Thyroid gland (tissue), 4 donors: ENCODE measurements at regions not wholly inside any gene's neighbourhood (a gene's known extent, or its start where the extent isn't known, plus 50 kb on each side); places are given as distances from the start of the nearest gene placed in this dataset.

Experiments
- DNase-seq, 2 donors: peaks; one replicate each; pipeline ENCODE4 v3.0.0-alpha.2; 2019
- H3K27ac ChIP-seq, 3 donors: fragments of 200-600 bp; sonication (generic); 1 replicate in 2 of 3; 2 replicates in 1 of 3; pipeline ENCODE4 v1.5.1; 2016 to 2019; ENCODE audit warnings: mild to moderate bottlenecking in 1 of 3, moderate library complexity in 1 of 3
- H3K27me3 ChIP-seq: fragments of 200-600 bp; sonication (generic); one replicate; pipeline ENCODE4 v1.5.1; 2019
- H3K36me3 ChIP-seq, 2 donors: fragments of 200-600 bp; sonication (generic); one replicate each; pipeline ENCODE4 v1.5.1; 2016 to 2019
- H3K4me1 ChIP-seq, 2 donors: fragments of 200-600 bp; sonication (generic); one replicate each; pipeline ENCODE4 v1.5.1; 2017 to 2019
- H3K4me3 ChIP-seq, 3 donors: fragments of 200-600 bp; sonication (generic); replicated peaks in 1 of 3; 1 replicate in 2 of 3; 2 replicates in 1 of 3; pipeline ENCODE4 v1.5.1; 2016; ENCODE audit warnings: mild to moderate bottlenecking in 1 of 3
- H3K9me3 ChIP-seq: fragments of 200-600 bp; sonication (generic); one replicate; pipeline ENCODE4 v1.5.1; 2017
- CTCF ChIP-seq, 6 experiments: fragments of 200-600 bp in 3 of 6; fragments of 450-650 bp in 3 of 6; sonication (generic) in 3 of 6; IDR thresholded peaks; one replicate each; pipeline ENCODE4 v1.5.1; 2016 to 2019; ENCODE audit warnings: antibody characterized with exemption in 6 of 6, mild to moderate bottlenecking in 2 of 6, inconsistent platforms in 1 of 6, moderate library complexity in 1 of 6
- POLR2A ChIP-seq, 2 donors: fragments of 450-650 bp; IDR thresholded peaks; one replicate each; pipeline ENCODE4 v1.6.1; 2017; ENCODE audit warnings: antibody characterized with exemption in 2 of 2, mild to moderate bottlenecking in 2 of 2, moderate library complexity in 1 of 2
- WGBS, 2 donors: methylation state at CpG; one replicate each; pipeline ENCODE4 v1.1.5; 2017; 5-methylcytosine and 5-hydroxymethylcytosine counted together
- intact Hi-C: fragments of 100-400 bp; cut with DNase I; formaldehyde crosslinking; loops from one replicate; pipeline ENCODE4 v1.15.1; 2023

- Histone ChIP-seq H3K36me3 (no peaks in the 10 kb centered on the region), H3K4me3 (no peak overlapping the region), H3K9me3 (no peaks in the 10 kb centered on the region), H3K4me1 (no peaks in the 10 kb centered on the region), H3K27me3 (no peaks in the 10 kb centered on the region), H3K27ac (no peak overlapping the region)
- WGBS, 2 donors = 56 to 61% methylated on average over 4 of the region's 4 CpGs
- DNase-seq = no peak
- intact Hi-C loops = no loop called here
- no peak for TF ChIP-seq POLR2A (IDR thresholded peaks at IDR 0.05)
- no peak for TF ChIP-seq CTCF (IDR thresholded peaks at IDR 0.05)
Measured at GRCh38 chr2:21498016-21498415, 374.2 kb downstream of the TDRD15 start.

GRCh38 chr2:21500401-21500945 is 376.7 kb downstream of the TDRD15 start:
- Histone ChIP-seq H3K36me3 (no peaks in the 10 kb centered on the region), H3K9me3 (no peaks in the 10 kb centered on the region), H3K27ac (no peak overlapping the region), H3K4me1 (no peaks in the 10 kb centered on the region), H3K4me3 (no peak overlapping the region), H3K27me3 (no peaks in the 10 kb centered on the region)
- intact Hi-C loops = no loop called here
- no peak for DNase-seq
- TF ChIP-seq CTCF (IDR thresholded peaks at IDR 0.05) (no peak), POLR2A (IDR thresholded peaks at IDR 0.05) (no peak)
- 83% methylated on average over 4 of the region's 4 CpGs for WGBS, 2 donors

- 41 to 42% methylated on average over 5 of the region's 5 CpGs for WGBS, 2 donors
- intact Hi-C loops = no loop called here
- H3K9me3 ChIP-seq = no peaks in the 10 kb centered on the region
- H3K27ac ChIP-seq = no peak overlapping the region
- H3K27me3 ChIP-seq = no peaks in the 10 kb centered on the region
- DNase-seq = peak; percentile 21 to 29
- no peak for TF ChIP-seq POLR2A (IDR thresholded peaks at IDR 0.05)
- no peak for TF ChIP-seq CTCF (IDR thresholded peaks at IDR 0.05)
- no peak overlapping the region for H3K4me3 ChIP-seq
- H3K4me1 ChIP-seq = no peaks in the 10 kb centered on the region
- H3K36me3 ChIP-seq = no peaks in the 10 kb centered on the region
Measured at GRCh38 chr2:21501376-21502027, 377.7 kb downstream of the TDRD15 start.

GRCh38 chr2:21515903-21516302 is 392.1 kb downstream of the TDRD15 start:
- Histone ChIP-seq H3K4me1 (no peaks in the 10 kb centered on the region), H3K36me3 (no peaks in the 10 kb centered on the region), H3K27me3 (no peaks in the 10 kb centered on the region), H3K27ac (no peak overlapping the region), H3K9me3 (no peaks in the 10 kb centered on the region), H3K4me3 (no peak overlapping the region)
- WGBS, 2 donors = 84 to 97% methylated on average over 1 of the region's 1 CpG
- TF ChIP-seq POLR2A (IDR thresholded peaks at IDR 0.05) = no peak
- TF ChIP-seq CTCF (IDR thresholded peaks at IDR 0.05) = no peak
- no peak for DNase-seq
- intact Hi-C loops = no loop called here

GRCh38 chr2:21519412-21519811 is 395.6 kb downstream of the TDRD15 start:
- no peaks in the 10 kb centered on the region for H3K36me3 ChIP-seq
- 79 to 83% methylated on average over 1 of the region's 1 CpG for WGBS, 2 donors
- no peaks in the 10 kb centered on the region for H3K9me3 ChIP-seq
- no peak overlapping the region for H3K4me3 ChIP-seq
- no peak overlapping the region for H3K27ac ChIP-seq
- TF ChIP-seq POLR2A (IDR thresholded peaks at IDR 0.05) (no peak), CTCF (IDR thresholded peaks at IDR 0.05) (no peak)
- H3K4me1 ChIP-seq = no peaks in the 10 kb centered on the region
- intact Hi-C loops = no loop called here
- H3K27me3 ChIP-seq = no peaks in the 10 kb centered on the region
- DNase-seq = no peak
